ENCODE measurements at regions not wholly inside any gene's neighbourhood (a gene's known extent, or its start where the extent isn't known, plus 50 kb on each side); places are given as distances from the start of the nearest gene placed in this dataset.

- no peak for DNase-seq
Observed at GRCh38 chr3:74564560-74564959, 49.9 kb downstream of the CNTN3 start.

- no peak for DNase-seq
Observed at GRCh38 chr3:74562558-74563269, 51.7 kb downstream of the CNTN3 start.

GRCh38 chr3:74561881-74562280 is 52.6 kb downstream of the CNTN3 start:
- DNase-seq: no peak

- no peak for DNase-seq
Observed at GRCh38 chr3:74559261-74559660, 55.2 kb downstream of the CNTN3 start.

- DNase-seq: peak; percentile 65 to 87
Observed at GRCh38 chr3:74550686-74551085, 63.8 kb downstream of the CNTN3 start.

- DNase-seq: no peak
Observed at GRCh38 chr3:74546426-74546825, 68.0 kb downstream of the CNTN3 start.

- no peak for DNase-seq
Observed at GRCh38 chr3:74542441-74542840, 72.0 kb downstream of the CNTN3 start.

GRCh38 chr3:74539876-74540275 is 74.6 kb downstream of the CNTN3 start:
- DNase-seq: no peak

GRCh38 chr3:74538669-74539068 is 75.8 kb downstream of the CNTN3 start:
- DNase-seq: no peak

GRCh38 chr3:74537857-74538256 is 76.6 kb downstream of the CNTN3 start:
- no peak for DNase-seq

- no peak for DNase-seq
Observed at GRCh38 chr3:74537164-74537563, 77.3 kb downstream of the CNTN3 start.

- DNase-seq: no peak
Observed at GRCh38 chr3:74535281-74535680, 79.2 kb downstream of the CNTN3 start.

- no peak for DNase-seq
Observed at GRCh38 chr3:74534611-74535010, 79.8 kb downstream of the CNTN3 start.

- DNase-seq: no peak
Observed at GRCh38 chr3:74532446-74532845, 82.0 kb downstream of the CNTN3 start.

GRCh38 chr3:74531491-74531890 is 83.0 kb downstream of the CNTN3 start:
- DNase-seq: no peak

GRCh38 chr3:74529145-74529544 is 85.3 kb downstream of the CNTN3 start:
- no peak for DNase-seq

- DNase-seq: no peak
Observed at GRCh38 chr3:74527566-74527965, 86.9 kb downstream of the CNTN3 start.

GRCh38 chr3:74523811-74524210 is 90.6 kb downstream of the CNTN3 start:
- DNase-seq: no peak

- DNase-seq: peak in 1 of 2 experiments; percentile 20
Observed at GRCh38 chr3:74520895-74521294, 93.6 kb downstream of the CNTN3 start.

- no peak for DNase-seq
Observed at GRCh38 chr3:74518610-74519009, 95.8 kb downstream of the CNTN3 start.

- no peak for DNase-seq
Observed at GRCh38 chr3:74516019-74516418, 98.4 kb downstream of the CNTN3 start.

GRCh38 chr3:74515451-74515850 is 99.0 kb downstream of the CNTN3 start:
- no peak for DNase-seq

- no peak for DNase-seq
Observed at GRCh38 chr3:74511078-74511477, 103.4 kb downstream of the CNTN3 start.

GRCh38 chr3:74510261-74510818 is 104.1 kb downstream of the CNTN3 start:
- no peak for DNase-seq

GRCh38 chr3:74507691-74508090 is 106.8 kb downstream of the CNTN3 start:
- no peak for DNase-seq

All from NCI-H524 (cell line).